GM21423 (cell line): ENCODE measurements at regions not wholly inside any gene's neighbourhood (a gene's known extent, or its start where the extent isn't known, plus 50 kb on each side); places are given as distances from the start of the nearest gene placed in this dataset.

Source experiments
- ATAC-seq: cut with Tn5 transposase; IDR thresholded peaks from one replicate; pipeline ENCODE4 v1.9.1; 2021; ENCODE audit warnings: mild to moderate bottlenecking, moderate library complexity; ENCODE audit not compliant: unreplicated experiment

DNA sequence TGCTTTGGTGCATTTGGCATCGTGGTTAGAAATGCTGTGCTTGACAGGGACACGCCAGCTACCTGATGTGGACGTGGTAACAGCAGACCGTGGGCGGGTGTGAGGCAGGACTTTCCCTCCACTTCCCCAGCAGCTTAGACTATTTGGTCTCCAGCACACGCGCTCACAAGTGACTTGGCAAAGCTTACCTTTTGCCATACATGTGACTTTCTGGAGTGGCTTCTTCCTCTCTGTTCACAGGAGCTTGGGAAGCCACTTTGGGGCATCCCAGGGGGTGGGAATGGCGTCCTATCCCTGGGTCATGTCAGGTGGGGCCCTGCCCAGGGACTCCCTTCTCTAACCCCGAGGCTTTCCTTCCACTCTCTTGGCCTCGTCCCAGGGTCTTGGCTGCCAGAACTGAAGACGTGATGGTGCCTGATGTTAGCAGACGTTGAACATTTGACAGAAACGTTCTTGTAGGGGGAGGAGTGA, 228.7 kb upstream of the KLF6 start:
- peak; percentile 71 for ATAC-seq

- ATAC-seq: no peak
Measured at GRCh38 chr10:4012848-4013247, 227.8 kb upstream of the KLF6 start.

GRCh38 chr10:4011136-4011812, 226.3 kb upstream of the KLF6 start:
- ATAC-seq: no peak

DNA sequence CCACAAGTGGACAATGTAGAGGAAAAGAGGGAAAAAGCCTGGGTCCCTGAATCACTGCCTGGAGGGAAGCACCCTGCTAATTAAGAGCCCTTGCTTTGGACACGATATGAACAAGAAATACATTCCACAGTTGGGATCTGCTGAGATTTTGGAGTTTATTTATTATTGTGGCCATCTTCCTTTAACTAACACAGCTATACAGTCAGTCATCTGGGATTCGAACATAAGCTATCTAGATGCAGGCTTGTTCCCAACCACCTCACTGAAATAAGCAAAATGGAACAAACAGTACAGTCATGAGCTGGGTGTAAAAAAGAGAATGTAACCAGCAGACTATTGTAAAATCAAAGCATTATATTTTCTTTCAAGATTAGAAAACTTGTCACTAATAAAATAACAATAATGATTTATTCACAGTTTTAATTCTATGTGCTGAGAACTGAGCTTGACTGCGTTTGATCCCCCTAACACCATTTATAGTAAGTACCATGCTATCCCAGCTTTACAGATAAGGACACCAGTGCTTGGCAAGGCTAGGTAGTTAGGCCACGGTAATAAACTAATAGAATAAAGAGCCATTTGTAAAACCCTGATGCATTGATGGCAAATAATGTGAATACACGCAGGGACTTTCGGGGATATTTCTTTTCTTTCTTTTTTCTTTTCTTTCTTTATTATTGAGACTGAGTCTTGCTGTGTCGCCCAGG, 223.8 kb upstream of the KLF6 start:
- ATAC-seq: no peak

- ATAC-seq: no peak
Measured at GRCh38 chr10:4007771-4008170, 222.8 kb upstream of the KLF6 start.

- ATAC-seq: no peak
Measured at GRCh38 chr10:4006858-4007257, 221.8 kb upstream of the KLF6 start.

DNA sequence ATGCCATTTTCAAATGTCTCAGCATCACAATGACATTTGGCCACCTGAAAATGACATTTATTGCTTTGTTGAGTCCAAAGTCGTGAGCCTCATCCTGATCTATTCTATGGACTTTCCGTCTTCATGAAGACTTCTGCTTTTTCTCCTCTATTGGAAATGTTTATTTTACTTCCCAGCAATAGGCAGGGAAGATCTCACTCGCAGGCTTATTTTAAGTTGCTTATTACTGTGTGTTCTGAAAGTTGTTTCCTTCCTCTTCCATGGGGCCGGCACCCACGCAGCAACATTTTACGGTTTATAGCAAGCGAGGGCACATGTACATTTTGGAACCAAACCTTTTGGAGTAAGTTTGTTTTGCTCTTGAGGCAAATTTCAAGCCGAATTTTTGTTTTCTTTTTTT, 221.0 kb upstream of the KLF6 start:
- ATAC-seq: no peak

DNA sequence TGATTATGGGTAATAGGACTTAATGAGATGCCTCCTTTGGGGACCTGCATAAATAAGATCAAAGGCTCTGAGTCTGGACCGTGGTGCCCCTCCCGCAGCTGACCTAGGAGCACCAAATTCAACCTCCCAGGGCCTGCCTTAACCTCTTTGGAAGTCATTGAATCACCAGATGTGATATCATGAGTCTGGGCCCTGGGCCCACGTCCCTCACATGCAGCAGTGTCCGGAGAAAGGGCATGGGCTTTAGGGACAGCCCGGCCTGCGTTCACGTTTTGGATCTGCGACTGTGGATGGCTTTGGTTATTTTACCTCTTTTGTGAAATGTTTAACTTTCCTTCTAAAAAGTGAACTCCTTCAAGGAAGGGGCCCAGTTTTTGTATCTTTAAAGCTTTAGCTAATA, 220.0 kb upstream of the KLF6 start:
- ATAC-seq: no peak

DNA sequence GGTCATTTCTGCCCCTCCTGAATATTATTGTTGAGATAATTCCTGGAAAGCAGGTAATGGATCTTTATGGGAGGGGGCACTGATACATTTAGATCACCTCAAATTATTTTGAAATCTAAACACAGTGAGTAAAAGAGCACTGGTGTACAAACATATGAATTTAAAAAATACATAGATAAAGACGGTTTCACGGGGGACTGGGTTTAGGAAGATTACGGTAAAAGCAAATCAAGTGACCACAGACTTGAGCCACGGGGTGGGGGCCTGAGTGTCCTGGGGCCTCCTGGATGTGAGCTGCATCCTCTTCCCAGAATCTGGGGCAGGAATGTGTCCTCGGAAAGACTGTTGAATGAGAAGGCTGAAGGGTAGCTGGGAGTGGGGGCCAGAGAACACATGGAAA, 219.1 kb upstream of the KLF6 start:
- ATAC-seq: no peak

- no peak for ATAC-seq
Measured at GRCh38 chr10:4003348-4003973, 218.5 kb upstream of the KLF6 start.

GRCh38 chr10:4001811-4002210, 216.8 kb upstream of the KLF6 start:
- ATAC-seq: no peak

- ATAC-seq: no peak
Measured at GRCh38 chr10:3999642-4000041, 214.6 kb upstream of the KLF6 start.

GRCh38 chr10:3996697-3997096, 211.7 kb upstream of the KLF6 start:
- no peak for ATAC-seq

DNA sequence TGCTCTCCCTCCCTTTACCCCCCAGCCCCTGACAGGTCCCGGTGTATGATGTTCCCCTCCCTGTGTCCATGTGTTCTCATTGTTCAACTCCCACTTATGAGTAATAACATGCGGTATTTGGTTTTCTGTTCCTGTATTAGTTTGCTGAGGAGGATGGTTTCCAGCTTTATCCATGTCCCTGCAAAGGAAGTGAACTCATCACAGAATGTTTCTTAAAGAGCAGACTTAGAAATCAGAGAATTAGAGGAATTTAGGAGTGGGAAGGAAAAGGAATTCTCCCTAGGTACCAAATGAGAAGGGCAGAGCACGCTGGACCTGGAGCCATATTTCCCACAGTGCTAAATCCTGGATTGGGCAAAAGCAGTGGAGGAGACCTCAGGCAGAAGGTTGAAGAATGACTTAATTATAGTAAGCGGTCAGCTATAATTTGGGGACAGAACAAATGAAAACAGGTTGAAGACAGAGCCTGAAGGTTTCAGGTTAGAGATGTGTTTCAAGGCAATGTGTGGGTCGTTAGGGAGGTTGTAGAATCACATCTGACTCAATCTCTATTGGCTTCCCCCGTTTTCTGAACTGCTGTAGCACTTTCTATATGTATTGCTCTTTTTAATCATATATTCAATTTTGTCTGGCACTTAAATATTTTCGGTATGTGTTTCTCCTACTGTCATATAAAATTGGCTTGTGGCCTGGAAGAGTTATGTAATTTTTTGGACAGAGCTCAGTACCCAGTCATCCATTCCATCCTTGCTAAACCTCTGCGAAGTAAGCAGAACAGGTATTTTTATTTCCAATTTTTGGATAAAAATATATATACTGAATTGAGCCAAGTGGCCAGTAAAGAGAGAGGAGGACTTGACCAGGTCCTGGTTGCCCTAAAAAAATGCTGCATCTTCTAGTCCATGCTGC, 210.5 kb upstream of the KLF6 start:
- ATAC-seq: no peak

GRCh38 chr10:3992382-3993178, 207.6 kb upstream of the KLF6 start:
- no peak for ATAC-seq

GRCh38 chr10:3990307-3990706, 205.3 kb upstream of the KLF6 start:
- ATAC-seq: no peak

DNA sequence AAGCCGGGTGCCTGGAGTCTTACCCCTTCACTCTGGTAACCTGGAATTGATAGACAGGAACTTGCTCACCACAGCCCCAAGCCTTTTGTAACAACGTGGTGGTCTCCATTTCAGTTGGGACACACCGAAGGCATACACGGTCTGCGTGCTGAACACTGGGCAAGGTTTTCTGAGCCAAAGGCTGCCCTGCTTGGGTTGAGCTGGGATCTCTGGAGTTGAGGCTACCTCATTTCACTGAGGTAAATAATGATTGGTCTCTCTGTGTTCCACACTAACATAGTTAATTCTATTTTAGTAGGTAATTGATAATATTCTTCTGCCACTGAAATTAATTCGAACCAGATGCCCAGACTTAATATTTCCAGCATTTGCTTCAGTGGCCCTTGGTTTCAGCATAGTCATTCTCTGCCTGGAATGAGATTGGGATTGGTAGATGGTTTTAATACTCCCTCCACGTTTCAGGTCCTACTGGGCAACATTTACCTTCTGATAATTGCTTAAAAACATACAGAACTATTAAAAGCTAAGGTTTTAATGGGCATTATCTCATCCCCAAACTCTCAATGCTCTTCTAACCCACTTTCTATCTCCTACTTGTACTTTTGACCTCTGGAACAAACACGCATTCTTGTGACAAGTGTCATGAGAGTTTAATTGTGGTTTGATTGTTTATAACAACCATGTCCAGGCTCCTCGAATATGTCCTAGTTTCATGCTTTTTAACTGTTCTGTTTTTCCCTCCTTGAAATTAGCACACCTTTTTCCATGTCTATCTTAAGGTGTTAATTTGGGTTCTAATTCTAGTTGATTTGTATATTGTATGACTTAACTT, 202.3 kb upstream of the KLF6 start:
- ATAC-seq: no peak

- no peak for ATAC-seq
Measured at GRCh38 chr10:3986493-3987142, 201.6 kb upstream of the KLF6 start.
